Endodermal cell (in vitro differentiated cells): ENCODE measurements at regions not wholly inside any gene's neighbourhood (a gene's known extent, or its start where the extent isn't known, plus 50 kb on each side); places are given as distances from the start of the nearest gene placed in this dataset.

Experiments used
- DNase-seq: peaks from one replicate; pipeline ENCODE4 v3.0.0-alpha.2; 2017
- H3K27ac ChIP-seq: 2 replicates; pipeline ENCODE4 v1.5.1; 2013; ENCODE audit warnings: mild to moderate bottlenecking, low read depth, low read length, moderate library complexity
- H3K27me3 ChIP-seq: 2 replicates; pipeline ENCODE4 v1.6.1; 2013; ENCODE audit warnings: mild to moderate bottlenecking, low read length, moderate library complexity; ENCODE audit not compliant: insufficient read depth, control insufficient read depth, poor library complexity, severe bottlenecking
- H3K36me3 ChIP-seq: 2 replicates; pipeline ENCODE4 v1.7.0; 2013; ENCODE audit warnings: mild to moderate bottlenecking, low read length, moderate library complexity; ENCODE audit not compliant: control insufficient read depth, insufficient read depth
- H3K4me1 ChIP-seq: one replicate; pipeline ENCODE4 v1.7.0; 2013; ENCODE audit warnings: low read length; ENCODE audit not compliant: control insufficient read depth, insufficient read depth
- H3K4me3 ChIP-seq: 2 replicates; pipeline ENCODE4 v1.5.1; 2013; ENCODE audit warnings: mild to moderate bottlenecking, low read length, moderate library complexity
- H3K9ac ChIP-seq: 2 replicates; pipeline ENCODE4 v1.6.1; 2013; ENCODE audit warnings: mild to moderate bottlenecking, low read length, moderate library complexity; ENCODE audit not compliant: poor library complexity, severe bottlenecking; ENCODE audit errors: extremely low read depth
- H3K9me3 ChIP-seq: 2 replicates; pipeline ENCODE4 v1.6.1; 2013; ENCODE audit warnings: mild to moderate bottlenecking, low read length, moderate library complexity; ENCODE audit not compliant: control insufficient read depth
- H3K27ac Mint-ChIP-seq: 2 replicates; pipeline ENCODE4 v1.8.0; 2020; ENCODE audit warnings: mixed read lengths
- H3K27me3 Mint-ChIP-seq: 2 replicates; pipeline ENCODE4 v1.8.0; 2021; ENCODE audit warnings: mild to moderate bottlenecking, mixed read lengths; ENCODE audit not compliant: insufficient read depth
- H3K36me3 Mint-ChIP-seq: 2 replicates; pipeline ENCODE4 v1.8.0; 2020; ENCODE audit warnings: low read depth, mixed read lengths
- H3K4me1 Mint-ChIP-seq: 2 replicates; pipeline ENCODE4 v1.8.0; 2020; ENCODE audit warnings: mixed read lengths
- H3K4me3 Mint-ChIP-seq: 2 replicates; pipeline ENCODE4 v1.8.0; 2020; ENCODE audit warnings: mild to moderate bottlenecking, moderate library complexity, mixed read lengths
- H3K9me3 Mint-ChIP-seq: 2 replicates; pipeline ENCODE4 v1.8.0; 2020; ENCODE audit warnings: mild to moderate bottlenecking, mixed read lengths
- WGBS, 2 experiments: methylation state at CpG; one replicate each; pipeline versions ENCODE4 v1.1.5 to v1.1.7; 2013; ENCODE audit warnings: missing lambda C conversion rate in 2 of 2, mixed read lengths in 1 of 2; ENCODE audit not compliant: insufficient coverage in 1 of 2, insufficient read length in 1 of 2; 5-methylcytosine and 5-hydroxymethylcytosine counted together
- TF ChIP-seq, protein P1 (sequence below): fragments of 200-600 bp; sonication (generic); conservative IDR thresholded peaks from 2 replicates; pipeline ENCODE4 v1.5.0; 2021; ENCODE audit warnings: antibody characterized with exemption, mild to moderate bottlenecking

DNA sequence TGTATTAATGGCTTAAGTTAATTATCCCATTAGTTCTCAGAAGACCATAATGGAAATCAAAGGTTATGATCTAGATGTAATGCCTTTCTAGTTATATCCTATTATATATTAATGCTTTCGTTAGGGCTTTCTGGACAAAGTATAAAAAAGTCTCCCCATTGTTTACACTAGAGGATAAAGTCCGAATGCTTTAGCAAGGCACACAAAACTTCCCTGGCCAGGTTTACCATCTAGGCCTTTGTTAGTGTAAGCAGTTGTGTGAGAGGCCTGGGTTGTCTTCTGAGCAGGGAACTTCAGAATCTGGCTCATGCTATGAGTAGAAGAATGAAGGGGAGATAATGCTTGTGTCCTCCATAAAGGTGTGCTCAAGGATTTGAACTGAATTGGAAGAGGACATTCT lies 106.3 kb upstream of the MEIS2 start:
- no peak overlapping the region for H3K27ac Mint-ChIP-seq
- Histone ChIP-seq H3K4me1 (no peaks in the 10 kb centered on the region), H3K27me3 (no peaks in the 10 kb centered on the region), H3K9me3 (no peaks in the 10 kb centered on the region), H3K4me3 (no peak overlapping the region), H3K27ac (no peak overlapping the region), H3K9ac (no peak overlapping the region), H3K36me3 (no peaks in the 10 kb centered on the region)
- no peaks in the 10 kb centered on the region for H3K36me3 Mint-ChIP-seq
- no peaks in the 10 kb centered on the region for H3K27me3 Mint-ChIP-seq
- TF ChIP-seq, protein P1, sequence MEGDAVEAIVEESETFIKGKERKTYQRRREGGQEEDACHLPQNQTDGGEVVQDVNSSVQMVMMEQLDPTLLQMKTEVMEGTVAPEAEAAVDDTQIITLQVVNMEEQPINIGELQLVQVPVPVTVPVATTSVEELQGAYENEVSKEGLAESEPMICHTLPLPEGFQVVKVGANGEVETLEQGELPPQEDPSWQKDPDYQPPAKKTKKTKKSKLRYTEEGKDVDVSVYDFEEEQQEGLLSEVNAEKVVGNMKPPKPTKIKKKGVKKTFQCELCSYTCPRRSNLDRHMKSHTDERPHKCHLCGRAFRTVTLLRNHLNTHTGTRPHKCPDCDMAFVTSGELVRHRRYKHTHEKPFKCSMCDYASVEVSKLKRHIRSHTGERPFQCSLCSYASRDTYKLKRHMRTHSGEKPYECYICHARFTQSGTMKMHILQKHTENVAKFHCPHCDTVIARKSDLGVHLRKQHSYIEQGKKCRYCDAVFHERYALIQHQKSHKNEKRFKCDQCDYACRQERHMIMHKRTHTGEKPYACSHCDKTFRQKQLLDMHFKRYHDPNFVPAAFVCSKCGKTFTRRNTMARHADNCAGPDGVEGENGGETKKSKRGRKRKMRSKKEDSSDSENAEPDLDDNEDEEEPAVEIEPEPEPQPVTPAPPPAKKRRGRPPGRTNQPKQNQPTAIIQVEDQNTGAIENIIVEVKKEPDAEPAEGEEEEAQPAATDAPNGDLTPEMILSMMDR, result no peak
- H3K4me3 Mint-ChIP-seq, result no peak overlapping the region
- no peaks in the 10 kb centered on the region for H3K4me1 Mint-ChIP-seq
- no peaks in the 10 kb centered on the region for H3K9me3 Mint-ChIP-seq
- no peak for DNase-seq
- WGBS, 2 experiments, result 85% methylated on average over 2 of the region's 2 CpGs; no CpG with 5 or more reads in 1 of the 2 experiments

- H3K27ac ChIP-seq, result no peak overlapping the region
- no peaks in the 10 kb centered on the region for H3K36me3 ChIP-seq
- no peak for DNase-seq
- no peaks in the 10 kb centered on the region for H3K9me3 ChIP-seq
- no peak overlapping the region for H3K4me3 ChIP-seq
- no peaks in the 10 kb centered on the region for H3K9me3 Mint-ChIP-seq
- no peak overlapping the region for H3K27ac Mint-ChIP-seq
- H3K9ac ChIP-seq, result no peak overlapping the region
- no peaks in the 10 kb centered on the region for H3K36me3 Mint-ChIP-seq
- TF ChIP-seq, protein P1, result no peak
- no peak overlapping the region for H3K4me3 Mint-ChIP-seq
- WGBS, 2 experiments, result 93 to 100% methylated on average over 1 to 3 of the region's 3 CpGs
- H3K4me1 ChIP-seq, result no peaks in the 10 kb centered on the region
- H3K27me3 Mint-ChIP-seq, result no peaks in the 10 kb centered on the region
- no peaks in the 10 kb centered on the region for H3K27me3 ChIP-seq
- H3K4me1 Mint-ChIP-seq, result no peaks in the 10 kb centered on the region
Measured at GRCh38 chr15:37208146-37209040, 108.0 kb upstream of the MEIS2 start.

- Mint-ChIP-seq H3K4me1 (no peaks in the 10 kb centered on the region), H3K36me3 (no peaks in the 10 kb centered on the region), H3K4me3 (no peak overlapping the region), H3K27ac (no peak overlapping the region), H3K27me3 (no peaks in the 10 kb centered on the region), H3K9me3 (peaks cover 4% of the 10 kb centered on the region)
- Histone ChIP-seq H3K27ac (no peak overlapping the region), H3K9ac (no peak overlapping the region), H3K36me3 (no peaks in the 10 kb centered on the region), H3K4me3 (no peak overlapping the region), H3K27me3 (no peaks in the 10 kb centered on the region), H3K9me3 (no peaks in the 10 kb centered on the region), H3K4me1 (no peaks in the 10 kb centered on the region)
- DNase-seq, result no peak
- TF ChIP-seq, protein P1, result no peak
- WGBS, 2 experiments, result 83% methylated on average over 1 of the region's 1 CpG; no CpG with 5 or more reads in 1 of the 2 experiments
Measured at GRCh38 chr15:37209041-37209363, 108.7 kb upstream of the MEIS2 start.
